Mesodermal cell (in vitro differentiated cells): ENCODE measurements at regions not wholly inside any gene's neighbourhood (a gene's known extent, or its start where the extent isn't known, plus 50 kb on each side); places are given as distances from the start of the nearest gene placed in this dataset.
"Not testable (repeated sequence)": the region's sequence is repeated elsewhere in the genome, so short reads cannot be mapped to it uniquely, and the experiment has no call there.

ENCODE experiments used
- H3K27ac ChIP-seq: 2 replicates; pipeline ENCODE4 v1.7.0; 2013; ENCODE audit warnings: mild to moderate bottlenecking, low read depth, low read length, moderate library complexity; ENCODE audit not compliant: severe bottlenecking
- H3K36me3 ChIP-seq: 2 replicates; pipeline ENCODE4 v1.7.1; 2013; ENCODE audit warnings: mild to moderate bottlenecking, low read length, moderate library complexity; ENCODE audit not compliant: control insufficient read depth, insufficient read depth
- H3K4me1 ChIP-seq: one replicate; pipeline ENCODE4 v1.7.1; 2013; ENCODE audit warnings: mild to moderate bottlenecking, low read length; ENCODE audit not compliant: insufficient read depth, control insufficient read depth, poor library complexity, severe bottlenecking
- H3K4me3 ChIP-seq: 2 replicates; pipeline ENCODE4 v1.7.0; 2013; ENCODE audit warnings: low read length, control low read depth, mild to moderate bottlenecking; ENCODE audit not compliant: insufficient read depth, poor library complexity, severe bottlenecking; ENCODE audit errors: extremely low read depth
- H3K9me3 ChIP-seq: 2 replicates; pipeline ENCODE4 v1.7.1; 2013; ENCODE audit warnings: mild to moderate bottlenecking, low read length, moderate library complexity; ENCODE audit not compliant: control insufficient read depth
- WGBS, 2 experiments: methylation state at CpG; one replicate each; pipeline ENCODE4 v1.1.5; 2013; ENCODE audit warnings: missing lambda C conversion rate in 2 of 2; ENCODE audit not compliant: insufficient coverage in 2 of 2; 5-methylcytosine and 5-hydroxymethylcytosine counted together

GRCh38 chr5:111631328-111631727, 119.0 kb upstream of the STARD4 start:
- Histone ChIP-seq H3K27ac (no peak overlapping the region), H3K36me3 (no peaks in the 10 kb centered on the region), H3K9me3 (no peaks in the 10 kb centered on the region), H3K4me1 (no peaks in the 10 kb centered on the region), H3K4me3 (no peak overlapping the region)
- WGBS, 2 experiments, result 88% methylated on average over 1 of the region's 3 CpGs; no CpG with 5 or more reads in 1 of the 2 experiments

GRCh38 chr5:111628901-111629300, 116.6 kb upstream of the STARD4 start:
- H3K36me3 ChIP-seq, result no peaks in the 10 kb centered on the region
- no peaks in the 10 kb centered on the region for H3K4me1 ChIP-seq
- no peak overlapping the region for H3K4me3 ChIP-seq
- H3K27ac ChIP-seq, result no peak overlapping the region
- no peaks in the 10 kb centered on the region for H3K9me3 ChIP-seq

GRCh38 chr5:111627862-111628261, 115.5 kb upstream of the STARD4 start:
- no peaks in the 10 kb centered on the region for H3K4me1 ChIP-seq
- H3K9me3 ChIP-seq, result no peaks in the 10 kb centered on the region
- H3K4me3 ChIP-seq, result no peak overlapping the region
- no peak overlapping the region for H3K27ac ChIP-seq
- H3K36me3 ChIP-seq, result no peaks in the 10 kb centered on the region
- WGBS, 2 experiments, result 100% methylated on average over 2 of the region's 3 CpGs; no CpG with 5 or more reads in 1 of the 2 experiments

GRCh38 chr5:111626473-111627148, 114.3 kb upstream of the STARD4 start:
- Histone ChIP-seq H3K36me3 (no peaks in the 10 kb centered on the region), H3K4me3 (no peak overlapping the region), H3K27ac (no peak overlapping the region), H3K9me3 (no peaks in the 10 kb centered on the region), H3K4me1 (no peaks in the 10 kb centered on the region)
- 79 to 80% methylated on average over 2 of the region's 2 CpGs for WGBS, 2 experiments

GRCh38 chr5:111618623-111619271, 106.4 kb upstream of the STARD4 start:
- Histone ChIP-seq H3K4me3 (no peak overlapping the region), H3K9me3 (no peaks in the 10 kb centered on the region), H3K36me3 (no peaks in the 10 kb centered on the region), H3K27ac (no peak overlapping the region), H3K4me1 (no peaks in the 10 kb centered on the region)
- WGBS, 2 experiments, result 100% methylated on average over 1 of the region's 5 CpGs; no CpG with 5 or more reads in 1 of the 2 experiments

GRCh38 chr5:111615054-111615453, 102.7 kb upstream of the STARD4 start:
- H3K27ac ChIP-seq, result no peak overlapping the region
- H3K4me3 ChIP-seq, result no peak overlapping the region
- H3K36me3 ChIP-seq, result no peaks in the 10 kb centered on the region
- H3K9me3 ChIP-seq, result no peaks in the 10 kb centered on the region
- 78 to 100% methylated on average over 1 of the region's 1 CpG for whole genome bisulfite sequencing, 2 experiments
- no peaks in the 10 kb centered on the region for H3K4me1 ChIP-seq

- WGBS, 2 experiments, result 84 to 89% methylated on average over 14 to 19 of the region's 32 CpGs
Measured at GRCh38 chr5:111612013-111612630, 99.8 kb upstream of the STARD4 start.

GRCh38 chr5:111606194-111606593, 93.9 kb upstream of the STARD4 start:
- H3K27ac ChIP-seq, result no peak overlapping the region
- no peak overlapping the region for H3K4me3 ChIP-seq
- no peaks in the 10 kb centered on the region for H3K36me3 ChIP-seq
- WGBS, 2 experiments, result 90% methylated on average over 2 of the region's 2 CpGs; no CpG with 5 or more reads in 1 of the 2 experiments
- H3K4me1 ChIP-seq, result peaks cover 3% of the 10 kb centered on the region
- H3K9me3 ChIP-seq, result no peaks in the 10 kb centered on the region

More at GRCh38 chr5:111612013-111612630, 99.8 kb upstream of the STARD4 start:
- H3K27ac ChIP-seq, H3K4me3 ChIP-seq, H3K9me3 ChIP-seq, H3K4me1 ChIP-seq, H3K36me3 ChIP-seq: not testable (repeated sequence)

- Histone ChIP-seq H3K27ac (no peak overlapping the region), H3K9me3 (no peaks in the 10 kb centered on the region), H3K36me3 (no peaks in the 10 kb centered on the region), H3K4me3 (no peak overlapping the region), H3K4me1 (peaks cover 3% of the 10 kb centered on the region)
- WGBS, 2 experiments, result 100% methylated on average over 1 of the region's 2 CpGs
Measured at GRCh38 chr5:111603446-111603827, 91.1 kb upstream of the STARD4 start.

- H3K9me3 ChIP-seq, result no peaks in the 10 kb centered on the region
- peaks cover 3% of the 10 kb centered on the region for H3K4me1 ChIP-seq
- H3K36me3 ChIP-seq, result no peaks in the 10 kb centered on the region
- H3K27ac ChIP-seq, result no peak overlapping the region
- WGBS, 2 experiments, result 89 to 90% methylated on average over 1 to 3 of the region's 5 CpGs
- H3K4me3 ChIP-seq, result no peak overlapping the region
Measured at GRCh38 chr5:111602817-111603445, 90.6 kb upstream of the STARD4 start.
